HG03103 (cell line): ENCODE measurements at regions not wholly inside any gene's neighbourhood (a gene's known extent, or its start where the extent isn't known, plus 50 kb on each side); places are given as distances from the start of the nearest gene placed in this dataset.
"Not testable (repeated sequence)": the region's sequence is repeated elsewhere in the genome, so short reads cannot be mapped to it uniquely, and the experiment has no call there.

Experiments
- ATAC-seq: cut with Tn5 transposase; IDR thresholded peaks from one replicate; pipeline ENCODE4 v1.9.1; 2021; ENCODE audit warnings: low read depth; ENCODE audit not compliant: unreplicated experiment

DNA sequence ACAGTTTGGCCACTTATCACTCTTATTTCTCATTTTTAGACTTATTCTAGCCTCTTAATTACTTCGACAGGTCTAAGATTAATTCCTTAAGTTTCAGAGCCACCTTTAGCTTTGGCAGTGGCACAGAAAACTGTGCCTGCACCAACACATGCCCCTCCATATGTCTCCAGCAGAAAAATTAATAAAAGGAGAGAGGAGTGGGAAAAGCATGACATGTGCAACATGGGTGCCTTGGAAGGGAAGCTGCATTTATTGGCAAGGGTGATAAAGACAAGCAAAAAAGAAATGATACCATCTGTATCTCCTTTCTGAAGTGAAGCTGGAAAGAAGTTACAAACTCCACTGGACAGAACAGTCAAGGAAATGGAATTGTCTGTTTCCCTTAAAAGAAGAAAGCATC, 121.7 kb upstream of the CFAP20DC start:
- no peak for ATAC-seq

- ATAC-seq = not testable (repeated sequence)
Measured at GRCh38 chr3:59170166-59170565, 120.3 kb upstream of the CFAP20DC start.

GRCh38 chr3:59167756-59168155, 117.9 kb upstream of the CFAP20DC start:
- ATAC-seq = no peak

GRCh38 chr3:59163953-59164352, 114.1 kb upstream of the CFAP20DC start:
- no peak for ATAC-seq

DNA sequence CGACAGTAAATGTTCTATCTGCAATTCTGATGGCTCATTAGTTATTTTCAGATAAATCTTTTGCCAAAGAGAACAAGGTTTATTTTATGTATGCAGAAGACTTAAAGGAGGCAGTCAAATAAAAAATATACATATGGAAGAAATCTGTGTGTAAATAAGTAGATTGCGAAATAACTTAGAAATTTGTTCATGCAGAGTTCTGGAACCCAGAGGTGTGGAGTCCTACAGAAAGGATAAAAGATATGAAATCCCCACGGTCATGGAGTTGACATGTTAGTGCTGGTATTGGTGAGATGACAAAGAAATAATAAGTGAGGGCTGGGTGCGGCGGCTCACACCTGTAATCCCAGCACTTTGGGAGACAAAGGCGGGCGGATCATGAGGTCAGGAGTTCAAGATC, 111.2 kb upstream of the CFAP20DC start:
- no peak for ATAC-seq

DNA sequence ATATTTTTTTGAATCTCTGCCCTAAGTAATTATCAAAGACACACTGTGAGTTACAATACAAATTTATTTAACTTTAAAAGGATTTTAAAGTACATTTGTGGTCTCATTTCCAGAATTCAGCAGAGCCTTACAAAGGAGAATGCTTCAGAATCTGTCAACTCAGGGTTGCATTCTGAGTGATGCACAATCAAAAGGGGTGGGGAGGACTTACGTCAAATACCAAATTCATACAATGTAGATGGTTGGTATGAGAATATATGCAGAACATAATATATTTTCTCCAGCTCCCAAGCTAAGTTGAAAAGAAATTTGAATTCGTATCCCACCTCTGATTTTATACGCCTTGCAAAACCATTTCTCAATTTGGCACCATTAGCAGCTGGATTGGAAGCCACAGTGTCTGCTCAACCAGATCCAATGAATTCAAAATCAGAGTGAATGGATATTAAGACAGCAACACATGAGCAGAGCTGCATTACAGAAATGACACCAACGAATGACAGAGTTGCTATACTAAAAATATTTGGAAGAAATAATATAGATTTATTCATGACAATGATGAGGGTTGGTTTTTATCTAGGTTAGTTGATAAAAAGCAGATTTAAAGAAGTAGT, 110.4 kb upstream of the CFAP20DC start:
- ATAC-seq = no peak

GRCh38 chr3:59153648-59154047, 103.8 kb upstream of the CFAP20DC start:
- no peak for ATAC-seq

- ATAC-seq = no peak
Measured at GRCh38 chr3:59152943-59153342, 103.1 kb upstream of the CFAP20DC start.

DNA sequence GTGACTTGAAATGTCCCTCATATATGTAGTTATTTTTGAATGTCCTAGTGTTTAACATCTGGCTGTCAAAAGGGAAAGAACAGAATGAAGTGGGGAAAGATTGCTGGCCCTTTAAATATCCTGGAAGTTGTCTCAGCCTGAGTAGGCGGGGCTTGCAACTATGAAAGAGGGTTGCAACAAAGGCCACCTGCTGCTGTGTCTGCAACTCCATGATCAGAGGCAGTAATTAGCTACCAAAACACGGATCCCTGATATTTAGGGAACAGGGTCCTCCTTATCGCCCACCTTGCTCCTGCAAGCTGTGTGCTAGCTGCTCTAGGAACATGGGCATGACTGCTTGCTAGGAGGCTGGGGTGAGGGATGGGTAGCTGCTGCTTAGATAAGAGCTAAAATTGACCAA, 100.2 kb upstream of the CFAP20DC start:
- ATAC-seq = no peak

- ATAC-seq = no peak
Measured at GRCh38 chr3:59149166-59149565, 99.3 kb upstream of the CFAP20DC start.

DNA sequence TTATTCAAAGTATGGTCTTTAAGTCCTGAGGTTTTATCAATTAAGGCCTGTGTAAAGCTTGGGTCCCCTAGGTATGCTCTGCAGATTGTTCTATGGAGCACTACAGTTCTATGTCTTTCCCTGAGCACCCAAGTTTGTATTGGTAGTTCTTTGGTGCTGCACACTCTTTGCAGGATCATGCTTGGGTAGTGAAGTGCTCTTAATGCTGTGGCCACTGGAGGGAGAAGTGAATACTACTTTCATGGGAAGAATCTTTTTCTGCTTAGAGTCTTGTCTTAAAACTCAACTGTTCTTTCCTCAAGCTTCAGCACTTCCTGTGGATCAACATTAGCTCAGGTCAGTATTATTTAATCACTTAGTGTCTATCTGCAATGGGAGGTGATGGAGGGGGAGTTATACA, 93.6 kb upstream of the CFAP20DC start:
- no peak for ATAC-seq

DNA sequence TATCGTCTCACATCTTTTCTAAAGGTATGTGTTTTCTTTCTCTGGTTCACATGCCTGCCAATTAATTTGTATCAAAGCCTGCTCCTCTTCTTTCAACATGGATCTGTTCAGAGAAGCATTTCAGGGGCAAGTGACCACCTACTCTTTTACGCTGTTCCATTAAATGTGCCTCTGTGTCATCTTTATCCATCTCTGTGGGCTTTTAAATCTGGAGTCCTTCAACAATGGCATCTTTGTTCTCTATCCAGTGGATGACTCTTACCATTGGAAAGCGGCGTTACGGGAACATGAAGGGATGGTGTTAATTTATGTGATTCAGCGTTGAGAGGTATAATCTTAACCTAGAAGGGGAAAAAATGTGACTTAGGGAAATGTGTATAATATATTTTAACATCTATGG, 92.7 kb upstream of the CFAP20DC start:
- ATAC-seq = no peak

- ATAC-seq = no peak
Measured at GRCh38 chr3:59138966-59139365, 89.1 kb upstream of the CFAP20DC start.

DNA sequence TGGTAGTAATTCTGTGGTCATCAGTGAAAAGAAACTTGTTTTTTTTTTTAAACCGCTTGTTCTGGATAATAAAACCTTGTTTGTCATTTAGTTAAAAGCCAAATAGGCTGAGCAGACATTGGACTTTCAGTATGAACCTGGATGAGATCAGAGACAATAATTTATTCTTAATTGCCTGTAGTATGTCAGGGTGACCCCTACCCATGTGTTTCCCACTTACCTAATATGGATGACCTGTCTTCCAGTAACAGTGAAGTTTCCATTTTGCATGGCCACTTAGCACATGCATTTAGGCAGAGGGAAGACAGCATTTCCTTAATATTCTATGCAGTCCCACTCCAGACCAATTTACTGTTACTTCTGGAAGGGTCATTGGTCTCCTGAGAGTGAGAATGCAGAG, 87.6 kb upstream of the CFAP20DC start:
- no peak for ATAC-seq

GRCh38 chr3:59136081-59136480, 86.3 kb upstream of the CFAP20DC start:
- no peak for ATAC-seq

DNA sequence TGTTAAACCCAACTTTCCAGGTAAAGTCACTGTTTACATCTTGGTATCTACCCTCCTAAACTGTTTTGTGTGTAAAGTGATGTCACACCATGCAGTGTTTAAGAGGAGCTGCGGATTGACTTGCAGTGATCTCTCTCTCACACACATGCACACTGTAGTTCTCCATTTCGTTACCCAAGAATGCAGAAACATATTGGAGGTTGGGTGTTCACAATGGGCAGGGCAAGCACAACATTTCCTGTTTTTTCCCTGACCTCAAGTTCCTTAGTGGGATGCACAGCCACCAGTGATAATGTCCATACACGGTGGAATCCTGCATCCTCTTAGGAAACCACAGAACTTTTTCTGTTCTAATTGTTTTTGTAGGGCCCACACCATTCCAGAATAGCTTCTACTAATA, 85.3 kb upstream of the CFAP20DC start:
- no peak for ATAC-seq

DNA sequence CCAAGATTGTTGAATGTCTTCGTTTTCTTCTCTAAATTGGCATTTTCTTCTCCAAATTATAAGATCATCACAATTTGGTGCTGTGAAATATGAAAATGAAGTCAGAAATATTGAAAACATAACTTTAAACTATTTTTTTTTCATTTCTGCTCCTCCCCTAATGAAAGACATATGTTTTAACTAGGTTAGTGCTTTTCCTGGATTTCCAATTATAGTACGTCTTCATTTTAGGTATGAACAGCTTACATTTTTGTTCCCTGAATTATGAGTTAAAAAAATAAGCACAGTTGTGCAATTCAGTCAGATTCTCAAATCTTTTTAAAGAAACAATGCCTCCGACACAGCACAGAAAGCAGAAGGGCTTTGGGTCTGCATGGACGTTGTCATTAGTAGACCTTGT, 83.5 kb upstream of the CFAP20DC start:
- no peak for ATAC-seq

DNA sequence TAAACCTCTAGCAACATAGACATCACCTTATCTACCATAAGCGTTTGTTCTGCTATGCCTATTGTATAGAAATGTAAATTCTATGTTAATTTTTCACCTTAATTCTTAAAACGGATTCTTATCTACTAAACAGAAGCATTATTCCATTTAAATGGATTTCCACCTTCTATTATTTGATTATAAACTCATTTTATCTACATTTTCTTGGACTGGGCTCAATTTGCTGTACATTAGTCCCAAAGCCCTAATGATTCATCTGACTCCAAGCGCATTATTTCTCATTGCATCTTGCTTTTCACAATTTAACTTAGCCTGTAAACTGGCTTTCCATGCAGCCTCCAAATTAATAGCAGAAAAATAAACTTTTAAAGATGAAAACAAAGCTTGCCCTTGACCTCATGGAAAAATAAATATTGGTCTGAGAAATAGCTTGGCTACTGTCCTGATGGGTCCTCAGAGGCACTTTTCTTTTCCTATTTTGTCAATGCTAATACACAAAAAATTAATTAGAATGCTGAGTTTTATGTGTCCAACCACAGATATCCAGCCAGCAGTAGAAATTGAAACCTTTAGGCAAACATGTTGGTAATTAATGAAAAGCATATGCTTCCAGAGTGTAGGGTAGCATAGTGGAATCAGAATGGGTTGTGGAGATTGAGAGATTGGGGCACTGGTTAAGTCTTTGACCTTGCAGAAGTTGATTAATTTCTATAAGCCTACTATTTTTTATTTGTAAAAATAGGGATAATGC, 81.4 kb upstream of the CFAP20DC start:
- no peak for ATAC-seq

DNA sequence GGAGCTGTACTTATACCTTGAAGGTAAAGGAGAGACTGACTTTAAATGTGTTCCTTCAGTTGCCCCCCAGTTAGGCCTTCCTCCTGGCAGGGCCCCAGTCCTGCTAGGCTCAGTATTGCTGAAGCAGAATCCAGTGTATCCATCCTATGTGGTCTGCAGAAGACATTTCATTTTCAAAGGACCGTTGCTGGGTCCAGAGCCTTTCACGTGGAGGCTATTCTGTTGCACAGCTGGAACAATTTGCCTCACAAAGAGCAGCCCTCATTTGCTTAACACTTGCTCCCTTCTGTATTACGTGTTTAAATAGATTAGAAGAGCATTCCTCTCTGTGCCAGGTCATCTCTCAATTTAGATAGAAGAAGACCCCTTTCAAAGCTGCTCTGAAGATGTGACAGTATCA, 78.9 kb upstream of the CFAP20DC start:
- ATAC-seq = no peak

GRCh38 chr3:59127071-59127470, 77.2 kb upstream of the CFAP20DC start:
- no peak for ATAC-seq

DNA sequence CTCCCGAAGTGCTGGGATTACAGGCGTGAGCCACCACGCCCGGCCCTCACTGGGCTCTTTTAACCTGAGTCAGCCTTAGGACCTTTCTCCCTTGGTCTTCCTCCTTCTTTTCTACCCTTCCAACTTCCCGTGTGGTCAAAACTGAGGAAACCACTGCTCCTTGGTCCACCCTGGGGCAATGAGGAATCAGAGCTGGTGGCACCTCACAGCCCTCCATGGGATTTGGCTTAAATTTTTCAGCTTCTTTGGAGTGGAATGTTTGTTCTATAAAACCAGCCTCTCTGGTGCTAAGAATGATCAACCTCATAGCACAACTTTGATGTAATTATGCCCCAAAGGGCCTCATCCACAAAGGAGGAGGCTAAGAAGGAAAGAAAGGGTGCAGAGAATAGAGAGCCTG, 76.6 kb upstream of the CFAP20DC start:
- ATAC-seq = no peak

- ATAC-seq = no peak
Measured at GRCh38 chr3:59121346-59122144, 71.7 kb upstream of the CFAP20DC start.
